ENCODE measurements at regions not wholly inside any gene's neighbourhood (a gene's known extent, or its start where the extent isn't known, plus 50 kb on each side); places are given as distances from the start of the nearest gene placed in this dataset.

DNA sequence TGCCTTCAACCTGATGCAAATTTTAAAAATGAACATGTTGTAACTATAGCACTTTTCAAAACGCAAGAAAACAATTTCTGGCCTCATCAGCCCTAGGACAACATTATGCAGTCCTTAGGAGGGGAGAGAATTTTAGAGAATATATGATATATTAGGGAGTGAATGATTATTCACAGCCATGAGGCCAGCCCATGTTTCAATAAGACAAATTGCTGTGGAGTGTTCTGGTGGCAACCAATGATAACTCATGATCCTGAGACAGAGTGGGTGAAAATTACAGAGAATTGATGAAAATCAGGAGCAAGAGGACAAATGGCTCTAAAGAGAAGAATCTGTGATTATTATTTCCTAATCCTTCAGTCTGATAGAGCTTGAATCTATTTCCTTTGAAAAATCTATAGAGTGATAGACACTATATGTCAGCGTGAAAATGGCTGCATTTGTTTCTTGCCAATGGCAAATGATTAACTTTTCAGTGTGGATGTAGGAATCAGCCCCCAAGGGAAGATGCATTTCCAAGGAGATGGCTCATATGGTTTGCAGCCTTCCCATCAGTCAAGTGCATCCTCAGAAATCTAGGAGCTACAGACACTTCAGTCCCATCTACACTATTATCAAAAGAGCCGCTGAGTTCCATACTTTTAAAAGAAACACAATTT, 761.0 kb upstream of the ARRDC4 start:
- DNase-seq (ENCODE audit: low spot score in 2 of 2) = no peak
- 95 to 96% methylated on average over 3 of the region's 3 CpGs for WGBS, 2 donors
- Histone ChIP-seq H3K36me3 (no peaks in the 10 kb centered on the region), H3K4me1 (no peaks in the 10 kb centered on the region), H3K27me3 (no peaks in the 10 kb centered on the region), H3K4me3 (no peak overlapping the region), H3K9me3 (no peaks in the 10 kb centered on the region), H3K27ac (no peak overlapping the region)
- TF ChIP-seq EP300 (IDR thresholded peaks at IDR 0.05) = no peak
- TF ChIP-seq, protein P1, sequence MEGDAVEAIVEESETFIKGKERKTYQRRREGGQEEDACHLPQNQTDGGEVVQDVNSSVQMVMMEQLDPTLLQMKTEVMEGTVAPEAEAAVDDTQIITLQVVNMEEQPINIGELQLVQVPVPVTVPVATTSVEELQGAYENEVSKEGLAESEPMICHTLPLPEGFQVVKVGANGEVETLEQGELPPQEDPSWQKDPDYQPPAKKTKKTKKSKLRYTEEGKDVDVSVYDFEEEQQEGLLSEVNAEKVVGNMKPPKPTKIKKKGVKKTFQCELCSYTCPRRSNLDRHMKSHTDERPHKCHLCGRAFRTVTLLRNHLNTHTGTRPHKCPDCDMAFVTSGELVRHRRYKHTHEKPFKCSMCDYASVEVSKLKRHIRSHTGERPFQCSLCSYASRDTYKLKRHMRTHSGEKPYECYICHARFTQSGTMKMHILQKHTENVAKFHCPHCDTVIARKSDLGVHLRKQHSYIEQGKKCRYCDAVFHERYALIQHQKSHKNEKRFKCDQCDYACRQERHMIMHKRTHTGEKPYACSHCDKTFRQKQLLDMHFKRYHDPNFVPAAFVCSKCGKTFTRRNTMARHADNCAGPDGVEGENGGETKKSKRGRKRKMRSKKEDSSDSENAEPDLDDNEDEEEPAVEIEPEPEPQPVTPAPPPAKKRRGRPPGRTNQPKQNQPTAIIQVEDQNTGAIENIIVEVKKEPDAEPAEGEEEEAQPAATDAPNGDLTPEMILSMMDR (IDR thresholded peaks at IDR 0.05) = no peak

DNA sequence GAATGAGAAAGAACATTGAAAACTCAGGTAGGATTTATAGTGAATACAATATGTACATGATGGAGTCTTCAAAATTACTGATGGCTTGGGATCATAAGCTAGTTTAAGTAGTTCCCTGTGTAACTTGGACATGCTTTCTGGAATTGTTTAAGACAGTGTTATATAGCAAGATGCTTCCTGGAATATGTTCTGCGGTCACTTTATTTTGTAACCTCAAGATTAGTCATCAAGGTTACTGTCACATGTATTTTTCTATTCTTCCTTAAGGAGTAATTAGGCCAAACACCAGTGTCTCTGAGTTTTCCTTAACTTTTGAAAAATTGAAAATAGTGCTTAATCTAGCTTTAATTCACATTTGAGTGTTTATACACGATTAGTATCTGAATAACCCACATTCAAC, 760.3 kb upstream of the ARRDC4 start:
- no peaks in the 10 kb centered on the region for H3K9me3 ChIP-seq
- H3K27ac ChIP-seq = no peak overlapping the region
- TF ChIP-seq, protein P1 (IDR thresholded peaks at IDR 0.05) = no peak
- no peak for TF ChIP-seq EP300 (IDR thresholded peaks at IDR 0.05)
- TF ChIP-seq POLR2A (IDR thresholded peaks at IDR 0.05) = no peak
- H3K27me3 ChIP-seq = no peaks in the 10 kb centered on the region
- WGBS, 2 donors = 93 to 96% methylated on average over 2 of the region's 2 CpGs
- no peak overlapping the region for H3K4me3 ChIP-seq
- H3K36me3 ChIP-seq = no peaks in the 10 kb centered on the region
- no peak for DNase-seq (ENCODE audit: low spot score in 2 of 2)
- H3K4me1 ChIP-seq = no peaks in the 10 kb centered on the region

DNA sequence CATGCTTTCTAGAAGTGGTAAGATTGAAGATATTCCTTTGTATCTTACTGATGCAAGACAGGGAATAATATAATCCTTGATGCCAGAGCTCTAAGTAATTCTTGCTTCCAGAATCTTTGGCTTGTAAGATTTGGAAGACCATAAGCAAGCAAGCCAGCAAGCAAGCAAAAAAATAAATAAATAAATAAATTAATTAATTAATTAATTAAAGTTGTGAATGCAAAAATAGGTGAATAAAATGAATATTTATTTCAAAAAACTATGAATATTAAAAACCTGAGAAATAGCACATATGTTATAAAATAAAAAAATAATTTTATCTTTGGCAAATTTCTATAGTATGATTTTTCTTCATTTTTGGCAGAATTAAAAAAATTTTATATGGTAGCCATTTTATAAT, 750.2 kb upstream of the ARRDC4 start:
- H3K27ac ChIP-seq = no peak overlapping the region
- TF ChIP-seq EP300 (IDR thresholded peaks at IDR 0.05) (no peak), POLR2A (IDR thresholded peaks at IDR 0.05) (no peak)
- TF ChIP-seq, protein P1 (IDR thresholded peaks at IDR 0.05) = no peak
- DNase-seq (ENCODE audit: low spot score in 2 of 2) = no peak
- H3K27me3 ChIP-seq = no peaks in the 10 kb centered on the region
- no peaks in the 10 kb centered on the region for H3K36me3 ChIP-seq
- H3K9me3 ChIP-seq = no peaks in the 10 kb centered on the region
- no peak overlapping the region for H3K4me3 ChIP-seq
- H3K4me1 ChIP-seq = no peaks in the 10 kb centered on the region

DNA sequence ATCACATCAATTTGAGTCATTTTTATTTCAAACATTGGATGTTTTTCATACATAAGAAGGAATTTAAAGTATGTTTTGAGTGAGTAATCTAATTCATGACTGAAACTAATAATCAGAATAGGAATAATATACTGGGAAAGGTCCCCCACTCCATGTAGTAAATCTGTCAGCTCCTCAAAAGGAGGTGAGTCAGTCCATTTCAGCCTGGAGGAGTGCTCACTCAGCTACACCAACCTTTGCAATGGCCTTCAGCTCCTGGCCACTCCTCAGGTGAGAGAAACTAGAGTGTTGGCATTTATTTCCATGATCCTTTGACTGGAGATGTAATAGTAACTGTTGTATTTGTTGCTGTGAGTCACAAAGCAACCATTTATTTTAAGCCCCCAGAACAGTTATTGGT, 744.9 kb upstream of the ARRDC4 start:
- Histone ChIP-seq H3K27me3 (no peaks in the 10 kb centered on the region), H3K9me3 (no peaks in the 10 kb centered on the region), H3K36me3 (no peaks in the 10 kb centered on the region), H3K4me1 (no peaks in the 10 kb centered on the region), H3K27ac (no peak overlapping the region), H3K4me3 (no peak overlapping the region)
- DNase-seq (ENCODE audit: low spot score in 2 of 2) = no peak
- no peak for TF ChIP-seq EP300 (IDR thresholded peaks at IDR 0.05)
- TF ChIP-seq POLR2A (IDR thresholded peaks at IDR 0.05) = no peak
- TF ChIP-seq, protein P1 (IDR thresholded peaks at IDR 0.05) = no peak

DNA sequence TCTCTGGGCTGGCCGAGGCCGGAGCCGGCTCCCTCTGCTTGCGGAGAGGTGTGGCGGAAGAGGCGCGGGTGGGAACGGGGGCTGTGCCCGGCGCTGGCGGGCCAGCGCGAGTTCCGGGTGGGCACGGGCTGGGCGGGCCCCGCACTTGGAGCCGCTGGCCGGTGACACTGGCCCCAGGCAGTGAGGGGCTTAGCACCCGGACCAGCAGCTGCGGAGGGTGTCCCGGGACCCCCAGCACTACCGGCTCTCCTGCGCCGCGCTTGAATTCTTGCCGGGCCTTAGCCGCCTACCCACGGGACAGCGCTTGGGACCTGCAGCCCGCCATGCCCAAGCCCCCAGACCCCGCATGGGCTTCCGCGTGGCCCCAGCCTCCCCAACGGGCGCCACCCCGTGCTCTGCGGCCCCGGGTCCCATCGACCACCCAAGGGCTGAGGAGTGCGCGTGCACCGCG, 736.3 kb upstream of the ARRDC4 start:
- Histone ChIP-seq H3K4me3 (no peak overlapping the region), H3K9me3 (peaks cover 0 to 6% (median 0%) of the 10 kb centered on the region in 4 donors), H3K27ac (no peak overlapping the region), H3K27me3 (no peaks in the 10 kb centered on the region), H3K4me1 (no peaks in the 10 kb centered on the region), H3K36me3 (no peaks in the 10 kb centered on the region)
- no peak for DNase-seq (ENCODE audit: low spot score in 2 of 2)
- no peak for TF ChIP-seq POLR2A (IDR thresholded peaks at IDR 0.05)
- TF ChIP-seq, protein P1 (IDR thresholded peaks at IDR 0.05) = no peak
- no peak for TF ChIP-seq EP300 (IDR thresholded peaks at IDR 0.05)
- 96 to 98% methylated on average over 13 to 29 of the region's 44 CpGs for WGBS, 2 donors

Data from tibial nerve (tissue), 4 donors.